Tibial nerve (tissue), 4 donors: ENCODE measurements at regions not wholly inside any gene's neighbourhood (a gene's known extent, or its start where the extent isn't known, plus 50 kb on each side); places are given as distances from the start of the nearest gene placed in this dataset.

Source experiments
- CTCF ChIP-seq, 5 experiments: fragments of 200-600 bp in 3 of 5; fragments of 450-650 bp in 2 of 5; sonication (generic) in 3 of 5; IDR thresholded peaks; one replicate each; pipeline ENCODE4 v1.5.1; 2016 to 2019; ENCODE audit warnings: antibody characterized with exemption in 5 of 5, mild to moderate bottlenecking in 3 of 5, moderate library complexity in 2 of 5
- EP300 ChIP-seq, 2 donors: sonication (generic); formaldehyde crosslinking; IDR thresholded peaks; one replicate each; pipeline ENCODE4 v1.6.1; 2017; ENCODE audit warnings: antibody characterized with exemption in 2 of 2, mild to moderate bottlenecking in 1 of 2
- POLR2A ChIP-seq, 2 donors: fragments of 450-650 bp; IDR thresholded peaks; one replicate each; pipeline ENCODE4 v1.6.1; 2017; ENCODE audit warnings: antibody characterized with exemption in 2 of 2, mild to moderate bottlenecking in 2 of 2, moderate library complexity in 2 of 2

- TF ChIP-seq CTCF (IDR thresholded peaks at IDR 0.05) (no peak), POLR2A (IDR thresholded peaks at IDR 0.05) (no peak), EP300 (IDR thresholded peaks at IDR 0.05) (no peak)
Measured at GRCh38 chr2:49807689-49808088, 653.4 kb upstream of the FSHR start.
